Lower lobe of right lung (tissue), 2 donors: ENCODE measurements at regions not wholly inside any gene's neighbourhood (a gene's known extent, or its start where the extent isn't known, plus 50 kb on each side); places are given as distances from the start of the nearest gene placed in this dataset.

Source experiments
- ATAC-seq, 2 donors: fragments of 200-7000 bp; cut with Tn5 transposase; one replicate each; pipeline ENCODE4 v1.9.1; 2020 to 2022; ENCODE audit warnings: mild to moderate bottlenecking in 2 of 2, moderate library complexity in 2 of 2
- DNase-seq: peaks from one replicate; pipeline ENCODE4 v3.0.0-alpha.2; 2020
- H3K27ac ChIP-seq: fragments of 200-600 bp; one replicate; pipeline ENCODE4 v1.8.0; 2022
- H3K27me3 ChIP-seq: fragments of 200-600 bp; one replicate; pipeline ENCODE4 v1.8.0; 2022; ENCODE audit warnings: low read depth
- H3K36me3 ChIP-seq: fragments of 200-600 bp; one replicate; pipeline ENCODE4 v1.8.0; 2022; ENCODE audit warnings: mild to moderate bottlenecking
- H3K4me1 ChIP-seq: fragments of 200-600 bp; one replicate; pipeline ENCODE4 v1.8.0; 2022
- H3K4me3 ChIP-seq: fragments of 200-600 bp; one replicate; pipeline ENCODE4 v1.8.0; 2022; ENCODE audit warnings: mild to moderate bottlenecking
- H3K9me3 ChIP-seq: fragments of 200-600 bp; one replicate; pipeline ENCODE4 v1.8.0; 2022
- CTCF ChIP-seq: fragments of 200-600 bp; IDR thresholded peaks from one replicate; pipeline ENCODE4 v1.8.0; 2022; ENCODE audit warnings: antibody characterized with exemption, mild to moderate bottlenecking
- intact Hi-C: fragments of 100-400 bp; cut with DNase I; formaldehyde crosslinking; loops from one replicate; pipeline ENCODE4 v1.11.0; 2022
- donor health status: DM: no; HTN: yes; CAD: no; lungs with severe emphysema.

- Histone ChIP-seq H3K36me3 (no peaks in the 10 kb centered on the region), H3K27me3 (no peaks in the 10 kb centered on the region), H3K4me3 (no peak overlapping the region), H3K27ac (no peak overlapping the region), H3K9me3 (no peaks in the 10 kb centered on the region), H3K4me1 (no peaks in the 10 kb centered on the region)
- DNase-seq (no peak), ATAC-seq (no peak)
- intact Hi-C loops = no loop called here
- no peak for TF ChIP-seq CTCF
Measured at GRCh38 chr2:5121121-5121520, 571.1 kb upstream of the SOX11 start.

DNA sequence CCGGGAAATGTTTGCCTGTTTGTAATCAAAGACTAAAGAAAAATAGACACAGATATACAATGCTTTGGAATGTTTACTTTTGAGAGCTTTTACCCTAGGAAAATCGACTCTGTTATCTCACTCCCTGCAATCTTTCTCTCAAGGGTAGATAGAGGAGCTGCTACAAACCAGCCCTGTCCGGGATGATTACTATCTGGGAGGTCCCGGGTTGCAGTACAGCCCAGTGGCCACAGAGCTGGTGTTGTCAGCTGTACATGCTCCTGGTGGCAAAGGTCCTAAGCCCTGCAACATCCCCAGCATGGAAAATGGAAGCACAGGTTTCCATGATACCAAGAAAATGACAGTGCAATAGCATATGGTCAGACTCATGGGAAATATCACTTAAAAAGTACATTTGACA is 570.5 kb upstream of the SOX11 start:
- no peak for DNase-seq
- H3K27ac ChIP-seq = no peak overlapping the region
- TF ChIP-seq CTCF = no peak
- H3K4me1 ChIP-seq = no peaks in the 10 kb centered on the region
- intact Hi-C loops = no loop called here
- ATAC-seq = peak in 1 of 2 donors; percentile 29
- H3K36me3 ChIP-seq = no peaks in the 10 kb centered on the region
- no peak overlapping the region for H3K4me3 ChIP-seq
- no peaks in the 10 kb centered on the region for H3K27me3 ChIP-seq
- H3K9me3 ChIP-seq = no peaks in the 10 kb centered on the region

- no peak for DNase-seq
- Histone ChIP-seq H3K27ac (no peak overlapping the region), H3K9me3 (no peaks in the 10 kb centered on the region), H3K27me3 (no peaks in the 10 kb centered on the region), H3K36me3 (no peaks in the 10 kb centered on the region), H3K4me3 (no peak overlapping the region), H3K4me1 (no peaks in the 10 kb centered on the region)
- no peak for TF ChIP-seq CTCF
- intact Hi-C loops = no loop called here
- no peak for ATAC-seq
Measured at GRCh38 chr2:5123582-5124196, 568.5 kb upstream of the SOX11 start.

DNA sequence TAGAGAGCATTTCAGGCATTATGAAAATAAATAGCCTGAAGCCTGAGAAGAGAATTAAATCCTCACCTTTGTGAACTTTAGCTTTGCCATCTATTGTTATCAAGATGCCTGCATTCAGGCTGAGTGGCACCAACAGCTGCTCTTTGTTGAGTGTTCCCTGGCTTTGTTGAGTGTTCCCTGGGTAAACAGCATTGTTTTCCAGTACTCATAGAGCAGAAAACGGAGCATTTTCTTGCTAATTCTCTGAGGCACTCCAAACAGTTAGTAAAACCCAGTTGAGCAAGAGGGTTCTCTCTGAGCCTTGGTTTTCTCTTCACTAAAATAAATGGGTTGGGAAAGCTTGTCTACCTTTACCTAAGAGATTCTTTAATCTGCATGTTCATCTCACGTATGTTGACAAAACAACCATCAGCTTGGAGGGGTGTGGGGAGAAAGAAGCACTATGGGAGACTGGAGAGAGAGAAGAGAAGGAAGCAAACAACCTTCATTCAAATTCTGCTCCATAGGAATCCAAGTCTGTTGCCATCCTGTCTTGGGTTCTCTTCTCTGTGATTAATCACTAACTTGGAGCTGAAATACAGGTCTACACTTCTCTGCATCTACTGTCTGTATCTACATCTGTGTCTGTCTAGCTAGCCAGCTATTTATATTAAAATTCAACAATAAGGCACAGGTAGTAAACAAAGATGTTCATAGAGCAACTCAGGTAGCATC is 567.0 kb upstream of the SOX11 start:
- no peak for DNase-seq
- H3K36me3 ChIP-seq = no peaks in the 10 kb centered on the region
- no peaks in the 10 kb centered on the region for H3K4me1 ChIP-seq
- no peak for ATAC-seq
- no peaks in the 10 kb centered on the region for H3K9me3 ChIP-seq
- TF ChIP-seq CTCF = no peak
- H3K4me3 ChIP-seq = no peak overlapping the region
- no peaks in the 10 kb centered on the region for H3K27me3 ChIP-seq
- H3K27ac ChIP-seq = no peak overlapping the region
- intact Hi-C loops = no loop called here

DNA sequence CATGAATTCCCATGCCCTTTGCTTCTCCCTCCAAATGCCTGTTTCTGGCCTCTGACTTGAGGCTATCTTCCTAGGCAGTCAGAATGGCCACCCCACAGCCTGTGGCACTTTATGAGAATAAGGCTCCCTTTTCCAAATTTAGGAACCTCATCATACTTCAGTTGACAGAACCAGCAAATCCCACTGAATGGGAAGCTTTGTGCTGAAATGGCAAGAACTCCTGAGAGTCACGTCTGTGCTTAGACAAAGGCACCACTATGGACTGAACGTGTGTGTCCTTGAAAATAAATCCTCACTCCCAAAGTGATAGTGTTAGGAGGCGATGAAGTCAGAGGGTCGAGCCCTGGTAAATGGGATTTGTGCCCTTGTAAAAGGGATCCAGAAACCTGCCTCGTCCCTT is 559.9 kb upstream of the SOX11 start:
- intact Hi-C loops = no loop called here
- TF ChIP-seq CTCF = no peak
- no peak overlapping the region for H3K27ac ChIP-seq
- no peak overlapping the region for H3K4me3 ChIP-seq
- H3K9me3 ChIP-seq = no peaks in the 10 kb centered on the region
- DNase-seq (no peak), ATAC-seq (no peak)
- no peaks in the 10 kb centered on the region for H3K27me3 ChIP-seq
- H3K4me1 ChIP-seq = no peaks in the 10 kb centered on the region
- H3K36me3 ChIP-seq = no peaks in the 10 kb centered on the region
